Epithelial cell of esophagus (primary cell): ENCODE measurements at regions not wholly inside any gene's neighbourhood (a gene's known extent, or its start where the extent isn't known, plus 50 kb on each side); places are given as distances from the start of the nearest gene placed in this dataset.
A peak's percentile ranks its signal among the peaks of the same experiment; 100 is the strongest.

Experiments used
- DNase-seq: peaks from one replicate; pipeline ENCODE4 v3.0.0; 2010; ENCODE audit warnings: low read depth
- H3K4me3 ChIP-seq: 2 replicates; pipeline ENCODE4 v1.5.1; 2011; ENCODE audit warnings: mild to moderate bottlenecking, low read length, control low read depth
- TF ChIP-seq, protein P1 (sequence below): IDR thresholded peaks from 2 replicates; pipeline ENCODE4 v1.5.1; 2011; ENCODE audit warnings: low read depth, mild to moderate bottlenecking, low read length, control low read depth, inconsistent platforms; ENCODE audit not compliant: insufficient read depth; ENCODE audit errors: missing control alignments

DNA sequence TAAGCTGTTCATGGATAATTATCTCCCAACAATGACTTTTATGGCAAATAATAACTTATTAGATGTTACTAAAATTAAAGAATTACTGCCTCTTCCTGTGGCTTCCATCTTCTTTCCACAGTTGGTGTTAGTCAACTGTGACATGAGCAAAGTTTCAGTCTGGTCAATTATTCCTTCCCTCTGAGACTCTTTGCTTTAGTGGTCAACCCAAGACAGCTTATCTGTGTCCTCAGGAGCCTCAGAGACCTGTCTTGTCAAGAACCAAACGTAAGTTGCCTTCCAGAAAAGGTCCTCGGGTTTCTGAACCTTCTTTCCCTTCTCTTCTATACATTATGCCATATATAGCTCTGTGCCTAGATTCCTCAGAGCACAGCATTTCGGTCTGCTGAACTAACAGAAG is 263.2 kb upstream of the ZP4 start:
- DNase-seq: no peak
- H3K4me3 ChIP-seq: no peak overlapping the region
- TF ChIP-seq, protein P1, sequence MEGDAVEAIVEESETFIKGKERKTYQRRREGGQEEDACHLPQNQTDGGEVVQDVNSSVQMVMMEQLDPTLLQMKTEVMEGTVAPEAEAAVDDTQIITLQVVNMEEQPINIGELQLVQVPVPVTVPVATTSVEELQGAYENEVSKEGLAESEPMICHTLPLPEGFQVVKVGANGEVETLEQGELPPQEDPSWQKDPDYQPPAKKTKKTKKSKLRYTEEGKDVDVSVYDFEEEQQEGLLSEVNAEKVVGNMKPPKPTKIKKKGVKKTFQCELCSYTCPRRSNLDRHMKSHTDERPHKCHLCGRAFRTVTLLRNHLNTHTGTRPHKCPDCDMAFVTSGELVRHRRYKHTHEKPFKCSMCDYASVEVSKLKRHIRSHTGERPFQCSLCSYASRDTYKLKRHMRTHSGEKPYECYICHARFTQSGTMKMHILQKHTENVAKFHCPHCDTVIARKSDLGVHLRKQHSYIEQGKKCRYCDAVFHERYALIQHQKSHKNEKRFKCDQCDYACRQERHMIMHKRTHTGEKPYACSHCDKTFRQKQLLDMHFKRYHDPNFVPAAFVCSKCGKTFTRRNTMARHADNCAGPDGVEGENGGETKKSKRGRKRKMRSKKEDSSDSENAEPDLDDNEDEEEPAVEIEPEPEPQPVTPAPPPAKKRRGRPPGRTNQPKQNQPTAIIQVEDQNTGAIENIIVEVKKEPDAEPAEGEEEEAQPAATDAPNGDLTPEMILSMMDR: no peak

GRCh38 chr1:238153253-238153652 is 262.5 kb upstream of the ZP4 start:
- TF ChIP-seq, protein P1: no peak
- peak; percentile 24 for DNase-seq

DNA sequence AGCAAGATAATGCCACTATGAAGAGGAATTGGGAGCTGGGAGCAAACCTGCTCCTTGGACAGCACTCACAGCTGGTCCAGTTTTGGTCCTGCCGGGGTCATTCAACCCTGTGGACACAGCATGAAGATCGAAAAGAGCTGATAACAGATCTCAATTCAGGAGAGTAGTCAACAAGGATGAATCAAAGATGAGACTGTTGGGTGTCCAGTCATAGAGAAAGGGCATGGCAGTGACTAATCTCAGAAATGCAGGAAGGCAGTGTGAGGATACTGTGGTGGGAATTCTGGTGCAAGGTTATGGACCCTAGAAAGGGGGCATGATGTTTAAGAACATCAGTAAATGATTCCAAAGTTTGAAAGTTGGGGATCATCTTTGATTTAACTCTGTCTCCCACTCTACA is 261.4 kb upstream of the ZP4 start:
- DNase-seq: peak; percentile 39
- no peak overlapping the region for H3K4me3 ChIP-seq
- TF ChIP-seq, protein P1: no peak

More at GRCh38 chr1:238153253-238153652, 262.5 kb upstream of the ZP4 start:
- no peak overlapping the region for H3K4me3 ChIP-seq

DNA sequence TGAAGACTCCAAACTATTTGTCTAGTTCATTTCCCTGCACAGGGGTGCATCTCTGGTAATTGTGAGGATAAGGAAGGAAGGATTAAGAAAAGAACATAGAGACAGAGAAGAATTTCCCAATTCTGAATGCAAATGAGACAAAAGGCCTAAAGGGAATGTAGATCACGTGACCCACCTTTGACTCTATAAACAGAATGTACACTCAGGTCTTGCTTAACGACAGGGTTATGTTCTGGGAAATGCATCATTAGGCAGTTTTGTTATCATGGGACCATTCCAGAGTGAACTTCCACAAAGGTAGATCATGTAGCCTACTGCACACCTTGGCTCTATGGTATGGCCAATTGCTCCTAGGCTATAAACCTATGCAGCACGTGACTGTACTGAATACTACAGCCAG is 252.3 kb upstream of the ZP4 start:
- peak; percentile 17 for DNase-seq
- no peak overlapping the region for H3K4me3 ChIP-seq
- TF ChIP-seq, protein P1: no peak

- no peak overlapping the region for H3K4me3 ChIP-seq
- DNase-seq: no peak
- TF ChIP-seq, protein P1: no peak
These were observed 250.6 kb upstream of the ZP4 start for GRCh38 chr1:238141353-238141752.

DNA sequence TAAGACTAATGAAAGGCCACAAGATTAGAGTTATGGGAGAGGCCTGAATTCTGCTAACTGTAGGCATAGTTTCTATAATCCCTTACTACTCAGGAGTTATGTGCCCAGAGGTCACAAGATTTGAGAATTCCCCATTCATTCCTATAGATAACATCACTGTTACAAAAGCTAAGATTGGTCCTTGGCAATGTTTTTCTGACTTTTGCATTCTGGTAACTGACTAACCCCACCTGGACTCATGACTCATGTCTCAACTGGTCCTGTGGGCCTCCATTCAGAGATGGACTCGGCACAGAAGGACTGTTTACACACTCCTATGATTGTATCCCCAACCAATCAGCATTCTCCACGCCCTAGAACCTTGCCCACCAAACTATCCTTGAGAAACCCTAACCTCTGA is 249.0 kb upstream of the ZP4 start:
- DNase-seq: peak; percentile 52
- H3K4me3 ChIP-seq: no peak overlapping the region
- TF ChIP-seq, protein P1: no peak

DNA sequence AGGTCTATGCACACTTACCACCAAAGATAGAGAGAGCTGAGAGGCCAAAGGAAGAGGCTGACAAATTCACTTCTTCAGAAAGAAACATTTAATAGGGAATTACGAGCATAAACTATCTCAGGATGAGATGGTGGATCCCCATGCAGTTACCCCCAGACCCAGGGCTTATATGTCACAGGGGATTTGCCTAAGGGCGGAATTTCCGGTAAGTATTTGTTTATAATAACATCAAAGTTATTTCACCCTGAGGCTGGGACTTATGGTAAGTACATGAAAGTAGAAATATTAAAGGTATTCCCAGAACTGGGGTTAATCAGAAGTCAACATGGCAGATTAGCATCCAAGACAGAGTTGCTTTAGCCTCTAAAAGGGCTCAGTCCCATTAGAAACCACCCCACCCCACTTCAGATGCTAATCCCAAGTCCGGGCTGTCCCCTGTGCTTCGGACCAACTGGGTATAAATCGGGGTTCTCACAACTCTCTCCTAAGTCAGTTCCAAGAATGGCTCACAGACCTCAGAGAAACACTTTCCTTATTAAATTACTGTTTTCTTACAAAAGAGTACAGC is 247.4 kb upstream of the ZP4 start:
- TF ChIP-seq, protein P1: no peak
- no peak overlapping the region for H3K4me3 ChIP-seq
- DNase-seq: no peak
